H1 (cell line): ENCODE measurements at regions not wholly inside any gene's neighbourhood (a gene's known extent, or its start where the extent isn't known, plus 50 kb on each side); places are given as distances from the start of the nearest gene placed in this dataset.

Experiments
- ATF2 ChIP-seq: IDR thresholded peaks from 2 replicates; pipeline ENCODE4 v1.6.1; 2012; ENCODE audit warnings: low read length, inconsistent platforms
- BCL11A ChIP-seq, 2 experiments: IDR thresholded peaks; one replicate each; pipeline ENCODE4 v1.6.1; 2011; ENCODE audit warnings: low read depth in 2 of 2, low read length in 2 of 2, mild to moderate bottlenecking in 2 of 2
- CHD2 ChIP-seq: IDR thresholded peaks from 2 replicates; pipeline ENCODE4 v1.6.1; 2012; ENCODE audit warnings: low read length, improper control_type of control experiment
- CREB1 ChIP-seq: IDR thresholded peaks from 2 replicates; pipeline ENCODE4 v1.6.1; 2012; ENCODE audit warnings: inconsistent platforms
- ZNF274 ChIP-seq: IDR thresholded peaks from 2 replicates; pipeline ENCODE4 v1.7.0; 2012; ENCODE audit warnings: low read length, borderline replicate concordance; ENCODE audit errors: extremely low read depth

- TF ChIP-seq BCL11A (IDR thresholded peaks at IDR 0.05; ENCODE audit: low read depth in 2 of 2, low read length in 2 of 2) (no peak), ATF2 (no peak), CREB1 (no peak), CHD2 (no peak), ZNF274 (no peak)
Observed at GRCh38 chr7:15845461-15845860, 159.0 kb upstream of the MEOX2 start (continued).
